ENCODE measurements at regions not wholly inside any gene's neighbourhood (a gene's known extent, or its start where the extent isn't known, plus 50 kb on each side); places are given as distances from the start of the nearest gene placed in this dataset.

DNA sequence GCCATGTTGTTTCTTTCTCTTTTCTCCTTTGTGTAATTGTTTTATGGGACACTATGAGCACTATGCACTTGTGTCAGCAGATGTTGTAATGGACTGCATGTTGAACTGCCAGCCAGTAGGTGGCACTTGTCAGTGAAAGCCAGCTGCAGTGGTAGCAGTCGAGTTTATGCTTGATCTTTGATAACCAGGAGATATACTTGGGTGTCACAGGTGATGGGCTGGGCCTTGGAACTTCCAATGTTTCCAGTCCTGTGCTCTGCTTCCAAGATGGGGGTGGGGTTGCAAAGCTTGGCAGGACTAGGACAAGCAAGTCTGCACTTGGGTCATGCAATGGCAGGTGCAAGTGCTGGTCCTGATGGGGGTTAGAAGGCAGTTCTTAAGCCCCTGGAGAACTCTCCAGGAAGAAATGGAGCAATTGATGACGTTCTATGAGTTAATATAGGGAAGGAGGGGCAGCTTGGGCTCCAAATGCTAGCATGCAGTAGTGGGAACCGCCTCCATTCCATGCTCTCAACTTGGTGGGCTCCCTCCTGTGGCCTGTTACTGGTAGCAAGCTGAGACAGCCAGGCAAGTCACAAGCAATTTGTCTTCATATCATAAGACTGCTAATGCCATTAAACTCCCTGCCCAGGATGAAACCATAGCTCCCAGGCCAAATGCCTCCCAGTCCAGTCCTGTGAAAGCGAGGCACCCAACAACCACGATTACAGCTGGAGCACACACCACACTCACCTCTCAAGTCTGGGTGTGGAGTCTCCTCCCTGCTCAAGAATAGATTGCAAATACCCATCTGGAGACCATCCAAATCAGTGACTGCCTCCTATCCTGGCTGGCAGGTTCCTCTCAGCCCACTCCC, 287.2 kb downstream of the CGGBP1 start:
- no peaks in the 10 kb centered on the region for H3K9me3 ChIP-seq (ENCODE audit: control insufficient read depth in 4 of 4, low read length in 3 of 4)
- 44% methylated on average over 5 of the region's 5 CpGs for WGBS
- no peak overlapping the region for H3K27ac ChIP-seq (ENCODE audit: low read depth in 1 of 2, low read length in 2 of 2)
- no peak for DNase-seq (ENCODE audit: low spot score)
- no peak overlapping the region for H3K4me3 ChIP-seq (ENCODE audit: low read depth in 1 of 3, low read length in 3 of 3)
- H3K9ac ChIP-seq (ENCODE audit: low read depth in 1 of 2, low read length in 2 of 2) = no peak overlapping the region
- TF ChIP-seq RAD21 (IDR thresholded peaks at IDR 0.05) (peak; percentile 70 to 84), JUND (IDR thresholded peaks at IDR 0.05) (no peak)
- TF ChIP-seq, protein P1, sequence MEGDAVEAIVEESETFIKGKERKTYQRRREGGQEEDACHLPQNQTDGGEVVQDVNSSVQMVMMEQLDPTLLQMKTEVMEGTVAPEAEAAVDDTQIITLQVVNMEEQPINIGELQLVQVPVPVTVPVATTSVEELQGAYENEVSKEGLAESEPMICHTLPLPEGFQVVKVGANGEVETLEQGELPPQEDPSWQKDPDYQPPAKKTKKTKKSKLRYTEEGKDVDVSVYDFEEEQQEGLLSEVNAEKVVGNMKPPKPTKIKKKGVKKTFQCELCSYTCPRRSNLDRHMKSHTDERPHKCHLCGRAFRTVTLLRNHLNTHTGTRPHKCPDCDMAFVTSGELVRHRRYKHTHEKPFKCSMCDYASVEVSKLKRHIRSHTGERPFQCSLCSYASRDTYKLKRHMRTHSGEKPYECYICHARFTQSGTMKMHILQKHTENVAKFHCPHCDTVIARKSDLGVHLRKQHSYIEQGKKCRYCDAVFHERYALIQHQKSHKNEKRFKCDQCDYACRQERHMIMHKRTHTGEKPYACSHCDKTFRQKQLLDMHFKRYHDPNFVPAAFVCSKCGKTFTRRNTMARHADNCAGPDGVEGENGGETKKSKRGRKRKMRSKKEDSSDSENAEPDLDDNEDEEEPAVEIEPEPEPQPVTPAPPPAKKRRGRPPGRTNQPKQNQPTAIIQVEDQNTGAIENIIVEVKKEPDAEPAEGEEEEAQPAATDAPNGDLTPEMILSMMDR (IDR thresholded peaks at IDR 0.05; ENCODE audit: low read depth, low read length, missing input control) = peak; percentile 71
- no peaks in the 10 kb centered on the region for H3K27me3 ChIP-seq (ENCODE audit: control insufficient read depth in 4 of 4, insufficient read depth in 4 of 4, low read length in 3 of 4)
- H3K4me1 ChIP-seq (ENCODE audit: control insufficient read depth in 4 of 4, insufficient read depth in 4 of 4, low read length in 3 of 4) = no peaks in the 10 kb centered on the region
- H3K36me3 ChIP-seq (ENCODE audit: control insufficient read depth in 4 of 4, insufficient read depth in 3 of 4, low read depth in 1 of 4, low read length in 3 of 4) = no peaks in the 10 kb centered on the region

DNA sequence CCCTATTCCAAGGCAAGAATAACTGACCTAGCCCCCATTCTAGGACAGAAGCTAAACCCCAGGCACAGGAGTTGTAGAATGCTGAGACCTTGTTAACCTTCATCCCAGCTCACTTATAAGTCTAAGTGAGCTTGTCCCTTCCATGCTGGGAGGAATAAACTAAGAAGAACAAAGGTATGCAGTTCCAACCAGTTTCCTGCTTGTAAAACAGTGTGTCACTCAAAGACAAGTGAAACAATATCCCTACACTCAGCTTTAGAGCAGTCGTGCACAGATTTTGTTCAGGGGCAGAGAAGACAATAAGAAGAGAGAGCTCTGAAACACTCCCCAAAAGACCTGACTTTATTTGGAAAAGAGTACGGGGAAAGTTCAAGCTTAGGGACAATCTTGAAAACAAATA, 292.1 kb downstream of the CGGBP1 start:
- Histone ChIP-seq H3K4me1 (ENCODE audit: control insufficient read depth in 4 of 4, insufficient read depth in 4 of 4, low read length in 3 of 4) (no peaks in the 10 kb centered on the region), H3K27me3 (ENCODE audit: control insufficient read depth in 4 of 4, insufficient read depth in 4 of 4, low read length in 3 of 4) (no peaks in the 10 kb centered on the region), H3K36me3 (ENCODE audit: control insufficient read depth in 4 of 4, insufficient read depth in 3 of 4, low read depth in 1 of 4, low read length in 3 of 4) (no peaks in the 10 kb centered on the region), H3K4me3 (ENCODE audit: low read depth in 1 of 3, low read length in 3 of 3) (no peak overlapping the region), H3K9me3 (ENCODE audit: control insufficient read depth in 4 of 4, low read length in 3 of 4) (no peaks in the 10 kb centered on the region), H3K27ac (ENCODE audit: low read depth in 1 of 2, low read length in 2 of 2) (no peak overlapping the region), H3K9ac (ENCODE audit: low read depth in 1 of 2, low read length in 2 of 2) (no peak overlapping the region)
- TF ChIP-seq JUND (IDR thresholded peaks at IDR 0.05) (no peak), HNF4G (IDR thresholded peaks at IDR 0.05) (no peak), HNF4A (conservative IDR thresholded peaks at IDR 0.05) (no peak), TAF1 (conservative IDR thresholded peaks at IDR 0.05) (no peak), GABPA (IDR thresholded peaks at IDR 0.05 in 1 of 2, conservative IDR thresholded peaks at IDR 0.05 in 1 of 2) (no peak), FOXA1 (IDR thresholded peaks at IDR 0.05) (no peak), RAD21 (IDR thresholded peaks at IDR 0.05) (no peak), EGR1 (IDR thresholded peaks at IDR 0.05; ENCODE audit: low read depth in 2 of 2) (no peak), RXRA (IDR thresholded peaks at IDR 0.05) (no peak), NR2F2 (IDR thresholded peaks at IDR 0.05) (no peak), YY1 (IDR thresholded peaks at IDR 0.05) (no peak), SP1 (IDR thresholded peaks at IDR 0.05) (no peak)
- TF ChIP-seq, protein P2, sequence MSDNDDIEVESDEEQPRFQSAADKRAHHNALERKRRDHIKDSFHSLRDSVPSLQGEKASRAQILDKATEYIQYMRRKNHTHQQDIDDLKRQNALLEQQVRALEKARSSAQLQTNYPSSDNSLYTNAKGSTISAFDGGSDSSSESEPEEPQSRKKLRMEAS (IDR thresholded peaks at IDR 0.05) = no peak
- TF ChIP-seq, protein P1 (IDR thresholded peaks at IDR 0.05; ENCODE audit: low read depth, low read length, missing input control) = no peak
- TF ChIP-seq, protein P3, sequence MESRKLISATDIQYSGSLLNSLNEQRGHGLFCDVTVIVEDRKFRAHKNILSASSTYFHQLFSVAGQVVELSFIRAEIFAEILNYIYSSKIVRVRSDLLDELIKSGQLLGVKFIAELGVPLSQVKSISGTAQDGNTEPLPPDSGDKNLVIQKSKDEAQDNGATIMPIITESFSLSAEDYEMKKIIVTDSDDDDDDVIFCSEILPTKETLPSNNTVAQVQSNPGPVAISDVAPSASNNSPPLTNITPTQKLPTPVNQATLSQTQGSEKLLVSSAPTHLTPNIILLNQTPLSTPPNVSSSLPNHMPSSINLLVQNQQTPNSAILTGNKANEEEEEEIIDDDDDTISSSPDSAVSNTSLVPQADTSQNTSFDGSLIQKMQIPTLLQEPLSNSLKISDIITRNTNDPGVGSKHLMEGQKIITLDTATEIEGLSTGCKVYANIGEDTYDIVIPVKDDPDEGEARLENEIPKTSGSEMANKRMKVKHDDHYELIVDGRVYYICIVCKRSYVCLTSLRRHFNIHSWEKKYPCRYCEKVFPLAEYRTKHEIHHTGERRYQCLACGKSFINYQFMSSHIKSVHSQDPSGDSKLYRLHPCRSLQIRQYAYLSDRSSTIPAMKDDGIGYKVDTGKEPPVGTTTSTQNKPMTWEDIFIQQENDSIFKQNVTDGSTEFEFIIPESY (IDR thresholded peaks at IDR 0.05) = no peak
- TF ChIP-seq, protein P4, sequence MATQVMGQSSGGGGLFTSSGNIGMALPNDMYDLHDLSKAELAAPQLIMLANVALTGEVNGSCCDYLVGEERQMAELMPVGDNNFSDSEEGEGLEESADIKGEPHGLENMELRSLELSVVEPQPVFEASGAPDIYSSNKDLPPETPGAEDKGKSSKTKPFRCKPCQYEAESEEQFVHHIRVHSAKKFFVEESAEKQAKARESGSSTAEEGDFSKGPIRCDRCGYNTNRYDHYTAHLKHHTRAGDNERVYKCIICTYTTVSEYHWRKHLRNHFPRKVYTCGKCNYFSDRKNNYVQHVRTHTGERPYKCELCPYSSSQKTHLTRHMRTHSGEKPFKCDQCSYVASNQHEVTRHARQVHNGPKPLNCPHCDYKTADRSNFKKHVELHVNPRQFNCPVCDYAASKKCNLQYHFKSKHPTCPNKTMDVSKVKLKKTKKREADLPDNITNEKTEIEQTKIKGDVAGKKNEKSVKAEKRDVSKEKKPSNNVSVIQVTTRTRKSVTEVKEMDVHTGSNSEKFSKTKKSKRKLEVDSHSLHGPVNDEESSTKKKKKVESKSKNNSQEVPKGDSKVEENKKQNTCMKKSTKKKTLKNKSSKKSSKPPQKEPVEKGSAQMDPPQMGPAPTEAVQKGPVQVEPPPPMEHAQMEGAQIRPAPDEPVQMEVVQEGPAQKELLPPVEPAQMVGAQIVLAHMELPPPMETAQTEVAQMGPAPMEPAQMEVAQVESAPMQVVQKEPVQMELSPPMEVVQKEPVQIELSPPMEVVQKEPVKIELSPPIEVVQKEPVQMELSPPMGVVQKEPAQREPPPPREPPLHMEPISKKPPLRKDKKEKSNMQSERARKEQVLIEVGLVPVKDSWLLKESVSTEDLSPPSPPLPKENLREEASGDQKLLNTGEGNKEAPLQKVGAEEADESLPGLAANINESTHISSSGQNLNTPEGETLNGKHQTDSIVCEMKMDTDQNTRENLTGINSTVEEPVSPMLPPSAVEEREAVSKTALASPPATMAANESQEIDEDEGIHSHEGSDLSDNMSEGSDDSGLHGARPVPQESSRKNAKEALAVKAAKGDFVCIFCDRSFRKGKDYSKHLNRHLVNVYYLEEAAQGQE (IDR thresholded peaks at IDR 0.05) = no peak
- TF ChIP-seq, protein P5, sequence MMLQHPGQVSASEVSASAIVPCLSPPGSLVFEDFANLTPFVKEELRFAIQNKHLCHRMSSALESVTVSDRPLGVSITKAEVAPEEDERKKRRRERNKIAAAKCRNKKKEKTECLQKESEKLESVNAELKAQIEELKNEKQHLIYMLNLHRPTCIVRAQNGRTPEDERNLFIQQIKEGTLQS (IDR thresholded peaks at IDR 0.05) = no peak
- DNase-seq (ENCODE audit: low spot score) = no peak
- 49% methylated on average over 2 of the region's 2 CpGs for WGBS

Measured in liver (tissue), 8 donors.